GM23338 (cell line): ENCODE measurements at regions not wholly inside any gene's neighbourhood (a gene's known extent, or its start where the extent isn't known, plus 50 kb on each side); places are given as distances from the start of the nearest gene placed in this dataset.

Experiments
- ATAC-seq: fragments of 200-7000 bp; cut with Tn5 transposase; 3 replicates; pipeline ENCODE4 v1.9.1; 2020
- DNase-seq: peaks from one replicate; pipeline ENCODE4 v3.0.0-alpha.2; 2015; ENCODE audit warnings: low spot score
- H2AFZ ChIP-seq: fragments of 200-600 bp; sonication (generic); 2 replicates; pipeline ENCODE4 v1.8.0; 2016; ENCODE audit warnings: antibody characterized with exemption, mild to moderate bottlenecking, moderate library complexity
- H3F3A ChIP-seq: fragments of 200-600 bp; sonication (generic); replicated peaks from 2 replicates; pipeline ENCODE4 v1.8.0; 2017; ENCODE audit warnings: antibody characterized with exemption, mixed run types, low read depth
- H3K27ac ChIP-seq: fragments of 200-600 bp; sonication (generic); 2 replicates; pipeline ENCODE4 v1.6.1; 2016; ENCODE audit warnings: low read depth
- H3K27me3 ChIP-seq: fragments of 200-600 bp; sonication (generic); 2 replicates; pipeline ENCODE4 v1.8.0; 2016; ENCODE audit warnings: mild to moderate bottlenecking, mixed run types, moderate library complexity; ENCODE audit not compliant: insufficient read depth
- H3K36me3 ChIP-seq: fragments of 200-600 bp; sonication (generic); 2 replicates; pipeline ENCODE4 v1.8.0; 2016; ENCODE audit warnings: mild to moderate bottlenecking; ENCODE audit not compliant: insufficient read depth
- H3K4me1 ChIP-seq: fragments of 200-600 bp; sonication (generic); 2 replicates; pipeline ENCODE4 v1.8.0; 2016; ENCODE audit warnings: mild to moderate bottlenecking, moderate library complexity; ENCODE audit not compliant: insufficient read depth
- H3K4me2 ChIP-seq: fragments of 200-600 bp; sonication (generic); 2 replicates; pipeline ENCODE4 v1.7.1; 2017; ENCODE audit warnings: mixed run types
- H3K4me3 ChIP-seq: fragments of 200-600 bp; sonication (generic); 2 replicates; pipeline ENCODE4 v1.6.1; 2016; ENCODE audit warnings: mixed run types
- H3K79me2 ChIP-seq: fragments of 200-600 bp; sonication (generic); replicated peaks from 2 replicates; pipeline ENCODE4 v1.8.0; 2017; ENCODE audit warnings: mild to moderate bottlenecking; ENCODE audit not compliant: insufficient read depth
- H3K9me2 ChIP-seq: fragments of 200-600 bp; sonication (generic); 2 replicates; pipeline ENCODE4 v1.8.0; 2017; ENCODE audit not compliant: insufficient read depth
- H4K20me1 ChIP-seq: fragments of 200-600 bp; sonication (generic); replicated peaks from 2 replicates; pipeline ENCODE4 v1.8.0; 2017; ENCODE audit warnings: mild to moderate bottlenecking; ENCODE audit not compliant: insufficient read depth
- H3K27ac Mint-ChIP-seq: 2 replicates; pipeline ENCODE4 v1.8.0; 2020; ENCODE audit warnings: inconsistent platforms, mild to moderate bottlenecking, moderate library complexity, mixed read lengths
- H3K27me3 Mint-ChIP-seq: 3 replicates; pipeline ENCODE4 v1.8.0; 2022; ENCODE audit warnings: low read depth, mild to moderate bottlenecking, moderate library complexity, mixed read lengths, inconsistent platforms; ENCODE audit not compliant: insufficient read depth, poor library complexity
- H3K36me3 Mint-ChIP-seq: 3 replicates; pipeline ENCODE4 v1.8.0; 2021; ENCODE audit warnings: low read depth, mild to moderate bottlenecking, inconsistent platforms, moderate library complexity, mixed read lengths
- H3K4me1 Mint-ChIP-seq: 3 replicates; pipeline ENCODE4 v1.8.0; 2020; ENCODE audit warnings: mild to moderate bottlenecking, inconsistent platforms, mixed read lengths
- H3K4me3 Mint-ChIP-seq: 3 replicates; pipeline ENCODE4 v1.8.0; 2021; ENCODE audit warnings: moderate library complexity, mild to moderate bottlenecking, inconsistent platforms, mixed read lengths
- H3K9me3 Mint-ChIP-seq: 3 replicates; pipeline ENCODE4 v1.8.0; 2020; ENCODE audit warnings: moderate library complexity, mild to moderate bottlenecking, inconsistent platforms, mixed read lengths
- CREB1 ChIP-seq: fragments of 250-450 bp; sonication (Bioruptor Pico); IDR thresholded peaks from 2 replicates; pipeline ENCODE4 v1.5.0; 2020; ENCODE audit warnings: low read depth, mild to moderate bottlenecking, moderate library complexity
- EZH2 ChIP-seq: fragments of 200-600 bp; sonication (generic); IDR thresholded peaks from one replicate; pipeline ENCODE4 v1.8.0; 2017; ENCODE audit warnings: antibody characterized with exemption, mild to moderate bottlenecking, low read depth; ENCODE audit not compliant: unreplicated experiment
- EZH2phosphoT487 ChIP-seq: fragments of 200-600 bp; sonication (generic); IDR thresholded peaks from one replicate; pipeline ENCODE4 v1.8.1; 2018; ENCODE audit warnings: antibody characterized with exemption; ENCODE audit not compliant: unreplicated experiment
- JUNB ChIP-seq: IDR thresholded peaks from one replicate; pipeline ENCODE4 v1.6.1; 2016; ENCODE audit warnings: antibody characterized with exemption; ENCODE audit not compliant: unreplicated experiment
- NANOG ChIP-seq: IDR thresholded peaks from 2 replicates; pipeline ENCODE4 v1.6.1; 2016; ENCODE audit warnings: antibody characterized with exemption, borderline replicate concordance
- POLR2AphosphoS5 ChIP-seq: IDR thresholded peaks from 2 replicates; pipeline ENCODE4 v1.6.1; 2016; ENCODE audit warnings: antibody characterized with exemption, low read depth
- STAT1 ChIP-seq: IDR thresholded peaks from one replicate; pipeline ENCODE4 v1.6.1; 2016; ENCODE audit warnings: antibody characterized with exemption; ENCODE audit not compliant: unreplicated experiment
- ZNF114 ChIP-seq: fragments of 250-450 bp; sonication (Bioruptor Pico); IDR thresholded peaks from 2 replicates; pipeline ENCODE4 v1.5.0; 2020; ENCODE audit warnings: mild to moderate bottlenecking, moderate library complexity
- ZNF331 ChIP-seq: fragments of 250-450 bp; sonication (Bioruptor Pico); IDR thresholded peaks from 2 replicates; pipeline ENCODE4 v1.5.0; 2020; ENCODE audit warnings: low read depth, mild to moderate bottlenecking, moderate library complexity
- TF ChIP-seq, protein P1 (sequence below): IDR thresholded peaks from one replicate; pipeline ENCODE4 v1.6.1; 2018; ENCODE audit warnings: antibody characterized with exemption; ENCODE audit not compliant: unreplicated experiment
- TF ChIP-seq, protein P2 (sequence below): IDR thresholded peaks from 2 replicates; pipeline ENCODE4 v1.6.1; 2016; ENCODE audit warnings: antibody characterized with exemption
- TF ChIP-seq, protein P3 (sequence below), 2 experiments: fragments of 200-600 bp in 1 of 2; sonication (generic) in 1 of 2; conservative IDR thresholded peaks; 2 replicates each; pipeline versions ENCODE4 v1.5.1 to v1.6.1; 2016 to 2017; ENCODE audit warnings: antibody characterized with exemption in 2 of 2, low read depth in 2 of 2, mild to moderate bottlenecking in 2 of 2, moderate library complexity in 1 of 2
- TF ChIP-seq, protein P4 (sequence below): fragments of 250-450 bp; sonication (Bioruptor Pico); IDR thresholded peaks from 2 replicates; pipeline ENCODE4 v1.5.0; 2020; ENCODE audit warnings: mild to moderate bottlenecking, moderate library complexity

DNA sequence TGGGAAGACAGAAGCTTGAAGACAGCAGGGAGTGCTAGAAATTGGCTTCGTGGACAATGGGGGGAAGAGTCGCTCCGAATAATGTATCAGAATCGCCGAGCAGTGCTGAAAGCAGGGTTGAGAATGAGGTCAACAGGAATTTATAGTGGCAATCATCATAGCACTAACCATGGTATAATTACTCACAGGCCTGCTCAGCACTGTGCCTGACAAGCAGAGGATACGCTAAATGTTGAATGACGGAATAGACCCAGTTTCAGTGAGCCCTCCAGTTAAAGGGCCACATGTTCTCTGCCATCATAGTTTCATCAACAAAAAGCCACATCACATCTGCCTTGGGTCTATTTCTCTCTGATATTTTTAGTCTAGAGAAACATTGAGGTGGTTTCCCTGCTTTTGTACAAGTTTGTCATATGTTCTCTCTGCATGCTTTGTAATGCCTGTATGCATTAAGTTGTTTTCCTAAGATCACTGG lies 130.3 kb upstream of the EGLN3 start:
- no peaks in the 10 kb centered on the region for H3F3A ChIP-seq
- H3K36me3 Mint-ChIP-seq = no peaks in the 10 kb centered on the region
- no peaks in the 10 kb centered on the region for H3K79me2 ChIP-seq
- H3K36me3 ChIP-seq = no peaks in the 10 kb centered on the region
- H3K27me3 Mint-ChIP-seq = peaks cover 9% of the 10 kb centered on the region
- H3K4me1 ChIP-seq = no peaks in the 10 kb centered on the region; the same call in 1 of the 2 replicates
- no peak overlapping the region for H3K27ac Mint-ChIP-seq
- H3K9me3 Mint-ChIP-seq = 0 out of 3 replicates have a peak, but pooled peaks cover 3% of the 10 kb centered on the region
- H3K9me2 ChIP-seq = no peaks in the 10 kb centered on the region
- no peak overlapping the region for H3K4me3 Mint-ChIP-seq
- H3K4me1 Mint-ChIP-seq = peaks cover 5% of the 10 kb centered on the region
- no peak for DNase-seq
- no peak for ATAC-seq
- no peaks in the 10 kb centered on the region for H3K27me3 ChIP-seq
- no peak overlapping the region for H3K4me3 ChIP-seq
- no peak overlapping the region for H2AFZ ChIP-seq
- no peak overlapping the region for H3K27ac ChIP-seq
- TF ChIP-seq, protein P1, sequence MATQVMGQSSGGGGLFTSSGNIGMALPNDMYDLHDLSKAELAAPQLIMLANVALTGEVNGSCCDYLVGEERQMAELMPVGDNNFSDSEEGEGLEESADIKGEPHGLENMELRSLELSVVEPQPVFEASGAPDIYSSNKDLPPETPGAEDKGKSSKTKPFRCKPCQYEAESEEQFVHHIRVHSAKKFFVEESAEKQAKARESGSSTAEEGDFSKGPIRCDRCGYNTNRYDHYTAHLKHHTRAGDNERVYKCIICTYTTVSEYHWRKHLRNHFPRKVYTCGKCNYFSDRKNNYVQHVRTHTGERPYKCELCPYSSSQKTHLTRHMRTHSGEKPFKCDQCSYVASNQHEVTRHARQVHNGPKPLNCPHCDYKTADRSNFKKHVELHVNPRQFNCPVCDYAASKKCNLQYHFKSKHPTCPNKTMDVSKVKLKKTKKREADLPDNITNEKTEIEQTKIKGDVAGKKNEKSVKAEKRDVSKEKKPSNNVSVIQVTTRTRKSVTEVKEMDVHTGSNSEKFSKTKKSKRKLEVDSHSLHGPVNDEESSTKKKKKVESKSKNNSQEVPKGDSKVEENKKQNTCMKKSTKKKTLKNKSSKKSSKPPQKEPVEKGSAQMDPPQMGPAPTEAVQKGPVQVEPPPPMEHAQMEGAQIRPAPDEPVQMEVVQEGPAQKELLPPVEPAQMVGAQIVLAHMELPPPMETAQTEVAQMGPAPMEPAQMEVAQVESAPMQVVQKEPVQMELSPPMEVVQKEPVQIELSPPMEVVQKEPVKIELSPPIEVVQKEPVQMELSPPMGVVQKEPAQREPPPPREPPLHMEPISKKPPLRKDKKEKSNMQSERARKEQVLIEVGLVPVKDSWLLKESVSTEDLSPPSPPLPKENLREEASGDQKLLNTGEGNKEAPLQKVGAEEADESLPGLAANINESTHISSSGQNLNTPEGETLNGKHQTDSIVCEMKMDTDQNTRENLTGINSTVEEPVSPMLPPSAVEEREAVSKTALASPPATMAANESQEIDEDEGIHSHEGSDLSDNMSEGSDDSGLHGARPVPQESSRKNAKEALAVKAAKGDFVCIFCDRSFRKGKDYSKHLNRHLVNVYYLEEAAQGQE = no peak
- TF ChIP-seq STAT1 = no peak
- no peak for TF ChIP-seq CREB1 (CRISPR knock-in tag)
- TF ChIP-seq, protein P2, sequence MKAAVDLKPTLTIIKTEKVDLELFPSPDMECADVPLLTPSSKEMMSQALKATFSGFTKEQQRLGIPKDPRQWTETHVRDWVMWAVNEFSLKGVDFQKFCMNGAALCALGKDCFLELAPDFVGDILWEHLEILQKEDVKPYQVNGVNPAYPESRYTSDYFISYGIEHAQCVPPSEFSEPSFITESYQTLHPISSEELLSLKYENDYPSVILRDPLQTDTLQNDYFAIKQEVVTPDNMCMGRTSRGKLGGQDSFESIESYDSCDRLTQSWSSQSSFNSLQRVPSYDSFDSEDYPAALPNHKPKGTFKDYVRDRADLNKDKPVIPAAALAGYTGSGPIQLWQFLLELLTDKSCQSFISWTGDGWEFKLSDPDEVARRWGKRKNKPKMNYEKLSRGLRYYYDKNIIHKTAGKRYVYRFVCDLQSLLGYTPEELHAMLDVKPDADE = no peak
- no peak for TF ChIP-seq EZH2phosphoT487
- no peak for TF ChIP-seq ZNF114 (CRISPR knock-in tag)
- TF ChIP-seq, protein P3, sequence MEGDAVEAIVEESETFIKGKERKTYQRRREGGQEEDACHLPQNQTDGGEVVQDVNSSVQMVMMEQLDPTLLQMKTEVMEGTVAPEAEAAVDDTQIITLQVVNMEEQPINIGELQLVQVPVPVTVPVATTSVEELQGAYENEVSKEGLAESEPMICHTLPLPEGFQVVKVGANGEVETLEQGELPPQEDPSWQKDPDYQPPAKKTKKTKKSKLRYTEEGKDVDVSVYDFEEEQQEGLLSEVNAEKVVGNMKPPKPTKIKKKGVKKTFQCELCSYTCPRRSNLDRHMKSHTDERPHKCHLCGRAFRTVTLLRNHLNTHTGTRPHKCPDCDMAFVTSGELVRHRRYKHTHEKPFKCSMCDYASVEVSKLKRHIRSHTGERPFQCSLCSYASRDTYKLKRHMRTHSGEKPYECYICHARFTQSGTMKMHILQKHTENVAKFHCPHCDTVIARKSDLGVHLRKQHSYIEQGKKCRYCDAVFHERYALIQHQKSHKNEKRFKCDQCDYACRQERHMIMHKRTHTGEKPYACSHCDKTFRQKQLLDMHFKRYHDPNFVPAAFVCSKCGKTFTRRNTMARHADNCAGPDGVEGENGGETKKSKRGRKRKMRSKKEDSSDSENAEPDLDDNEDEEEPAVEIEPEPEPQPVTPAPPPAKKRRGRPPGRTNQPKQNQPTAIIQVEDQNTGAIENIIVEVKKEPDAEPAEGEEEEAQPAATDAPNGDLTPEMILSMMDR (conservative IDR thresholded peaks at IDR 0.05; ENCODE audit: low read depth in 2 of 2) = no peak
- TF ChIP-seq POLR2AphosphoS5 = no peak
- no peak for TF ChIP-seq ZNF331 (CRISPR knock-in tag)
- no peak for TF ChIP-seq NANOG
- TF ChIP-seq EZH2 = no peak
- TF ChIP-seq, protein P4, sequence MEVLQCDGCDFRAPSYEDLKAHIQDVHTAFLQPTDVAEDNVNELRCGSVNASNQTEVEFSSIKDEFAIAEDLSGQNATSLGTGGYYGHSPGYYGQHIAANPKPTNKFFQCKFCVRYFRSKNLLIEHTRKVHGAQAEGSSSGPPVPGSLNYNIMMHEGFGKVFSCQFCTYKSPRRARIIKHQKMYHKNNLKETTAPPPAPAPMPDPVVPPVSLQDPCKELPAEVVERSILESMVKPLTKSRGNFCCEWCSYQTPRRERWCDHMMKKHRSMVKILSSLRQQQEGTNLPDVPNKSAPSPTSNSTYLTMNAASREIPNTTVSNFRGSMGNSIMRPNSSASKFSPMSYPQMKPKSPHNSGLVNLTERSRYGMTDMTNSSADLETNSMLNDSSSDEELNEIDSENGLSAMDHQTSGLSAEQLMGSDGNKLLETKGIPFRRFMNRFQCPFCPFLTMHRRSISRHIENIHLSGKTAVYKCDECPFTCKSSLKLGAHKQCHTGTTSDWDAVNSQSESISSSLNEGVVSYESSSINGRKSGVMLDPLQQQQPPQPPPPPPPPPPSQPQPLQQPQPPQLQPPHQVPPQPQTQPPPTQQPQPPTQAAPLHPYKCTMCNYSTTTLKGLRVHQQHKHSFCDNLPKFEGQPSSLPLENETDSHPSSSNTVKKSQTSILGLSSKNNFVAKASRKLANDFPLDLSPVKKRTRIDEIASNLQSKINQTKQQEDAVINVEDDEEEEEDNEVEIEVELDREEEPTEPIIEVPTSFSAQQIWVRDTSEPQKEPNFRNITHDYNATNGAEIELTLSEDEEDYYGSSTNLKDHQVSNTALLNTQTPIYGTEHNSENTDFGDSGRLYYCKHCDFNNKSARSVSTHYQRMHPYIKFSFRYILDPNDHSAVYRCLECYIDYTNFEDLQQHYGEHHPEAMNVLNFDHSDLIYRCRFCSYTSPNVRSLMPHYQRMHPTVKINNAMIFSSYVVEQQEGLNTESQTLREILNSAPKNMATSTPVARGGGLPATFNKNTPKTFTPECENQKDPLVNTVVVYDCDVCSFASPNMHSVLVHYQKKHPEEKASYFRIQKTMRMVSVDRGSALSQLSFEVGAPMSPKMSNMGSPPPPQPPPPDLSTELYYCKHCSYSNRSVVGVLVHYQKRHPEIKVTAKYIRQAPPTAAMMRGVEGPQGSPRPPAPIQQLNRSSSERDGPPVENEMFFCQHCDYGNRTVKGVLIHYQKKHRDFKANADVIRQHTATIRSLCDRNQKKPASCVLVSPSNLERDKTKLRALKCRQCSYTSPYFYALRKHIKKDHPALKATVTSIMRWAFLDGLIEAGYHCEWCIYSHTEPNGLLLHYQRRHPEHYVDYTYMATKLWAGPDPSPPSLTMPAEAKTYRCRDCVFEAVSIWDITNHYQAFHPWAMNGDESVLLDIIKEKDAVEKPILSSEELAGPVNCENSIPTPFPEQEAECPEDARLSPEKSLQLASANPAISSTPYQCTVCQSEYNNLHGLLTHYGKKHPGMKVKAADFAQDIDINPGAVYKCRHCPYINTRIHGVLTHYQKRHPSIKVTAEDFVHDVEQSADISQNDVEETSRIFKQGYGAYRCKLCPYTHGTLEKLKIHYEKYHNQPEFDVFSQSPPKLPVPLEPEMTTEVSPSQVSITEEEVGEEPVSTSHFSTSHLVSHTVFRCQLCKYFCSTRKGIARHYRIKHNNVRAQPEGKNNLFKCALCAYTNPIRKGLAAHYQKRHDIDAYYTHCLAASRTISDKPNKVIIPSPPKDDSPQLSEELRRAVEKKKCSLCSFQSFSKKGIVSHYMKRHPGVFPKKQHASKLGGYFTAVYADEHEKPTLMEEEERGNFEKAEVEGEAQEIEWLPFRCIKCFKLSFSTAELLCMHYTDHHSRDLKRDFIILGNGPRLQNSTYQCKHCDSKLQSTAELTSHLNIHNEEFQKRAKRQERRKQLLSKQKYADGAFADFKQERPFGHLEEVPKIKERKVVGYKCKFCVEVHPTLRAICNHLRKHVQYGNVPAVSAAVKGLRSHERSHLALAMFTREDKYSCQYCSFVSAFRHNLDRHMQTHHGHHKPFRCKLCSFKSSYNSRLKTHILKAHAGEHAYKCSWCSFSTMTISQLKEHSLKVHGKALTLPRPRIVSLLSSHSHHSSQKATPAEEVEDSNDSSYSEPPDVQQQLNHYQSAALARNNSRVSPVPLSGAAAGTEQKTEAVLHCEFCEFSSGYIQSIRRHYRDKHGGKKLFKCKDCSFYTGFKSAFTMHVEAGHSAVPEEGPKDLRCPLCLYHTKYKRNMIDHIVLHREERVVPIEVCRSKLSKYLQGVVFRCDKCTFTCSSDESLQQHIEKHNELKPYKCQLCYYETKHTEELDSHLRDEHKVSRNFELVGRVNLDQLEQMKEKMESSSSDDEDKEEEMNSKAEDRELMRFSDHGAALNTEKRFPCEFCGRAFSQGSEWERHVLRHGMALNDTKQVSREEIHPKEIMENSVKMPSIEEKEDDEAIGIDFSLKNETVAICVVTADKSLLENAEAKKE = no peak
- TF ChIP-seq JUNB = no peak
- H4K20me1 ChIP-seq = no peaks in the 10 kb centered on the region
- H3K4me2 ChIP-seq = no peak overlapping the region
